Parathyroid adenoma (tissue), 2 donors: ENCODE measurements at regions not wholly inside any gene's neighbourhood (a gene's known extent, or its start where the extent isn't known, plus 50 kb on each side); places are given as distances from the start of the nearest gene placed in this dataset.
"Not testable (repeated sequence)": the region's sequence is repeated elsewhere in the genome, so short reads cannot be mapped to it uniquely, and the experiment has no call there.

ENCODE experiments used
- H2AFZ ChIP-seq: fragments of 300-600 bp; sonication (generic); one replicate; pipeline ENCODE4 v1.7.0; 2017; ENCODE audit warnings: antibody characterized with exemption, mild to moderate bottlenecking
- H3K27ac ChIP-seq: fragments of 300-600 bp; sonication (generic); one replicate; pipeline ENCODE4 v1.7.0; 2017
- H3K27me3 ChIP-seq: fragments of 300-600 bp; sonication (generic); one replicate; pipeline ENCODE4 v1.7.0; 2017; ENCODE audit warnings: low read length; ENCODE audit not compliant: control insufficient read depth, insufficient read depth
- H3K36me3 ChIP-seq: fragments of 300-600 bp; sonication (generic); one replicate; pipeline ENCODE4 v1.7.0; 2017; ENCODE audit warnings: low read length; ENCODE audit not compliant: control insufficient read depth, insufficient read depth
- H3K4me1 ChIP-seq: fragments of 300-600 bp; sonication (generic); one replicate; pipeline ENCODE4 v1.7.0; 2017; ENCODE audit warnings: control low read depth
- H3K4me2 ChIP-seq: fragments of 300-600 bp; sonication (generic); one replicate; pipeline ENCODE4 v1.7.0; 2017; ENCODE audit warnings: low read length
- H3K4me3 ChIP-seq: fragments of 300-600 bp; sonication (generic); one replicate; pipeline ENCODE4 v1.7.0; 2017; ENCODE audit warnings: low read depth, low read length
- H3K79me2 ChIP-seq: fragments of 300-600 bp; sonication (generic); one replicate; pipeline ENCODE4 v1.7.0; 2017; ENCODE audit warnings: control low read depth
- H3K9ac ChIP-seq: fragments of 300-600 bp; sonication (generic); one replicate; pipeline ENCODE4 v1.7.0; 2017; ENCODE audit warnings: mild to moderate bottlenecking
- H3K9me3 ChIP-seq: fragments of 300-600 bp; sonication (generic); one replicate; pipeline ENCODE4 v1.7.0; 2017; ENCODE audit warnings: low read length; ENCODE audit not compliant: control insufficient read depth
- TF ChIP-seq, protein P1 (sequence below): fragments of 300-600 bp; sonication (generic); IDR thresholded peaks from one replicate; pipeline ENCODE4 v1.7.0; 2017; ENCODE audit warnings: antibody characterized with exemption, mild to moderate bottlenecking
- donor health status: primary hyperparathyroidism.

DNA sequence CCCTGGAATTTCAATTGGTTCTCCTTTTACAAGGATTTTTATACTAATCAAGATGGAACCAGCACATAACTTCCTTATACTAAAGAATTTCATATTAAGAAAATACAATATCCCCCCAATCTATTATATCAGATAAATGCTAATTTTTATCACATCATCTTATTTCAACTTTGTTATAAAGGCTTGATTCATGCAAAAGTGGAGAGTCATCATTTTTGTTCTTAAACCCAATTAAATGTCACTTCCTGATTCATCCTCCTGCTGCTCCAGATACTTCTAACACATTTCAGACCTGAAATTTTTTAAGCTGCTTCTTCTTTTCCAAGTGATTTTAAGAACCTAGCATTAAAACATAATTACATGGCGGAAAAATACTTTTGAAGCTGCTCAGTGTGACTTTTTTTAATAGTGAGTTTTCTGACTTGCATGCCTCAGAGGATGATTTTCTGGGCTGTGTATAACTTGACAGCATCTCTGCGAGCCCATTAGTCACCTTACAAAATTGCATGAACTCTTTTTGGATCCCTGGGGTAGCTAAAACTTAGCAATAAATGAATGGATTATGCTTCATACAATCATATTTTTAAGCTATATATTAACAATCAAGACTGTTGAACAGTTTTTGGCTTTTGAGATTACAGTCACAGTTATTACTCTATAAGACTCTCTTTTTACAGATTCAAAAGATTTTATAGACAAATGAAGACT lies 134.1 kb downstream of the ELOVL4 start:
- Histone ChIP-seq H3K27me3 (no peaks in the 10 kb centered on the region), H3K4me2 (no peak overlapping the region), H3K9me3 (no peaks in the 10 kb centered on the region), H2AFZ (peak overlapping the region; percentile 82), H3K9ac (no peak overlapping the region), H3K4me1 (peaks cover 36% of the 10 kb centered on the region), H3K4me3 (no peak overlapping the region), H3K36me3 (no peaks in the 10 kb centered on the region), H3K79me2 (no peaks in the 10 kb centered on the region), H3K27ac (peak overlapping the region; percentile 79)
- TF ChIP-seq, protein P1, sequence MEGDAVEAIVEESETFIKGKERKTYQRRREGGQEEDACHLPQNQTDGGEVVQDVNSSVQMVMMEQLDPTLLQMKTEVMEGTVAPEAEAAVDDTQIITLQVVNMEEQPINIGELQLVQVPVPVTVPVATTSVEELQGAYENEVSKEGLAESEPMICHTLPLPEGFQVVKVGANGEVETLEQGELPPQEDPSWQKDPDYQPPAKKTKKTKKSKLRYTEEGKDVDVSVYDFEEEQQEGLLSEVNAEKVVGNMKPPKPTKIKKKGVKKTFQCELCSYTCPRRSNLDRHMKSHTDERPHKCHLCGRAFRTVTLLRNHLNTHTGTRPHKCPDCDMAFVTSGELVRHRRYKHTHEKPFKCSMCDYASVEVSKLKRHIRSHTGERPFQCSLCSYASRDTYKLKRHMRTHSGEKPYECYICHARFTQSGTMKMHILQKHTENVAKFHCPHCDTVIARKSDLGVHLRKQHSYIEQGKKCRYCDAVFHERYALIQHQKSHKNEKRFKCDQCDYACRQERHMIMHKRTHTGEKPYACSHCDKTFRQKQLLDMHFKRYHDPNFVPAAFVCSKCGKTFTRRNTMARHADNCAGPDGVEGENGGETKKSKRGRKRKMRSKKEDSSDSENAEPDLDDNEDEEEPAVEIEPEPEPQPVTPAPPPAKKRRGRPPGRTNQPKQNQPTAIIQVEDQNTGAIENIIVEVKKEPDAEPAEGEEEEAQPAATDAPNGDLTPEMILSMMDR = no peak

DNA sequence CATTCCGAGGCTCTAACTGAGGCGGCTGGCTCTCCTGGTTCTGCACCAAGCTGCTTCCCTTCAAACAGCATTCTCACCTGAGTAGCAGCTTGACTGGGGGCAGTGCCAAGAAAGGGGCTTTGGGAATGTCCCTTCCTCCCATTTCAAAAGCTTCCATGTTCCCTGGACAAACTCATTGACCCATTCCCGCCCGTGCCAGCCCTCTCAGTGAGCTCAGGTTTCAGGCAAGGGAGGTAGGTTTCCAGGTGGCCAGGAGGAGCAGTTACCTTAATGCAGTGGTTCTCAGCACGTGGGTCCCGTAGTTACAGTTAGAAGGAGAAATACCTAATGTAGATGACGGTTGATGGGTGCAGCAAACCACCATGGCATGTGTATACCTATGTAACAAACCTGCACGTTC lies 135.2 kb downstream of the ELOVL4 start:
- TF ChIP-seq, protein P1 = no peak
- Histone ChIP-seq H3K4me1 (peaks cover 36% of the 10 kb centered on the region), H3K27ac (peak overlapping the region; percentile 79)

DNA sequence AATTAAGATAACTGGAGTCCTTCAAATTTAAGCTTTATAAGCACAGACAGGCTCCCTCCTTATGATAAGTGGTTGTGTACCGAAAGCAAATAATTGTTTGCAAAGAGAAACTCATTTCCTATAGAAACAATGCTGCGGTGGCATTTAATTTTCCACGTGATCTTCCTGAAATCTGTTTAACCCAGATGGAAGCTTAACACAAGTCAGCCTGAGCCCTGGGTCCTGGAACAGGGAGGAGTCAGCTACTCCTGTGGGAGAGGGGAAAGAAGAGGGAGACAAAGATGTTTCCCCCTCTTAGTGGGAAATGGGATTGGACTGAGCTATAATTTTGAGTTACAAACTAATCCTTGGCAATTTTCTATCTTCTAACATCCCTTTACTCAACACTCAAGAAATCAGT lies 136.5 kb downstream of the ELOVL4 start:
- peaks cover 36% of the 10 kb centered on the region for H3K4me1 ChIP-seq
- peak overlapping the region; percentile 79 for H3K27ac ChIP-seq
- H3K36me3 ChIP-seq = no peaks in the 10 kb centered on the region
- peak overlapping the region; percentile 63 for H2AFZ ChIP-seq
- TF ChIP-seq, protein P1 = no peak
- no peak overlapping the region for H3K4me3 ChIP-seq
- H3K9ac ChIP-seq = no peak overlapping the region
- H3K4me2 ChIP-seq = no peak overlapping the region
- no peaks in the 10 kb centered on the region for H3K27me3 ChIP-seq
- no peaks in the 10 kb centered on the region for H3K79me2 ChIP-seq
- no peaks in the 10 kb centered on the region for H3K9me3 ChIP-seq

More for the DNA sequence above, 135.2 kb downstream of the ELOVL4 start:
- H3K79me2 ChIP-seq = no peaks in the 10 kb centered on the region
- no peaks in the 10 kb centered on the region for H3K27me3 ChIP-seq
- H3K9me3 ChIP-seq = no peaks in the 10 kb centered on the region
- H3K4me3 ChIP-seq = no peak overlapping the region
- H2AFZ ChIP-seq = peak overlapping the region; percentile 82
- no peaks in the 10 kb centered on the region for H3K36me3 ChIP-seq
- no peak overlapping the region for H3K9ac ChIP-seq
- no peak overlapping the region for H3K4me2 ChIP-seq

DNA sequence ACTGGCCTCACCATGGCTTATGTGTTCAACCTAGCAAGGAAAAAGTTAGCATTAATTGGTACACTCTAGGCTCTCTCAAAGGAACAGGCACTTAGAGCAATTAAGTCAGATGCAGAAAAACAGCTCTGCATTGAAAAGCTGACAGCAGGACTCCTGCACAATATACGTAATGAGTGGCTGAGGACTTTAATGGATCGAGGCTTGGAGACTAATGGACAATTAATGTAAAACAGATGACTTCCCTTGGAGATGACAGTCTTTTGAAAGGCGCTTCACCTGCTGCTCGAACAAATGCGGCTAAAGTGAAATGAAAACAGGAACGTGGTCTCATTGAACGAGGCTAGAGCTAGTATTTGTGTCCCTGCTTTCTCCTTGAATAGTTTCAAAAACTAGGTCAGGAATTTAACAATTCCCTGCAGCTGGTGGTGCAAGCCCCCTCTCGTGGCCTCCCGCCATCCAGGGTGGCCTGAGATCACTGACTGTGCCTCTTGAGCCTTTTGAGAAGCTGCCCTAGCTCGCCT lies 137.1 kb downstream of the ELOVL4 start:
- no peaks in the 10 kb centered on the region for H3K27me3 ChIP-seq
- TF ChIP-seq, protein P1 = no peak
- no peak overlapping the region for H3K27ac ChIP-seq
- H3K36me3 ChIP-seq = no peaks in the 10 kb centered on the region
- H3K4me2 ChIP-seq = no peak overlapping the region
- H3K4me1 ChIP-seq = peaks cover 36% of the 10 kb centered on the region
- H3K9ac ChIP-seq = no peak overlapping the region
- no peaks in the 10 kb centered on the region for H3K79me2 ChIP-seq
- H3K9me3 ChIP-seq = no peaks in the 10 kb centered on the region
- no peak overlapping the region for H2AFZ ChIP-seq
- no peak overlapping the region for H3K4me3 ChIP-seq

DNA sequence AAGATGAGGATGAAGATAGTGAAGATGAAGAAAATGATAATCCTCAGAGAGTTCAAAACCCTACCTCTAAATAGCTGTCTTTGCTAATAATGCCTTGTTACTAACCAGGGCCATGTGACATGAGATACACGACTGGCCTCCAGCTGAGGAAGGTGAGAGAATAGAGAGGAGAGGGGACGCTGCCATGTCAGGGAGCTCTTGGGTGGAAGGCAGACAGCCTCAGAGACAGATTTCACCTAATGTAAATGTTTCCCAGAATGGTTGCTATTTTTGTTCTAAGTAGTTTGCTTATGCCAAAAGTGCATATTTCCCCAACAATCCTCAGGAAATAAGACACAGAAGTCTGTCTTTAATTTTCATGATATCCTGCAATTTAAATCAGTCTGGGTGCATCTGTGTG lies 138.4 kb downstream of the ELOVL4 start:
- Histone ChIP-seq H3K79me2 (no peaks in the 10 kb centered on the region), H3K4me1 (peaks cover 36% of the 10 kb centered on the region), H3K27me3 (no peaks in the 10 kb centered on the region), H3K9ac (no peak overlapping the region), H3K4me3 (no peak overlapping the region), H3K9me3 (no peaks in the 10 kb centered on the region), H2AFZ (peak overlapping the region; percentile 3), H3K4me2 (no peak overlapping the region), H3K27ac (no peak overlapping the region), H3K36me3 (no peaks in the 10 kb centered on the region)
- TF ChIP-seq, protein P1 = no peak

DNA sequence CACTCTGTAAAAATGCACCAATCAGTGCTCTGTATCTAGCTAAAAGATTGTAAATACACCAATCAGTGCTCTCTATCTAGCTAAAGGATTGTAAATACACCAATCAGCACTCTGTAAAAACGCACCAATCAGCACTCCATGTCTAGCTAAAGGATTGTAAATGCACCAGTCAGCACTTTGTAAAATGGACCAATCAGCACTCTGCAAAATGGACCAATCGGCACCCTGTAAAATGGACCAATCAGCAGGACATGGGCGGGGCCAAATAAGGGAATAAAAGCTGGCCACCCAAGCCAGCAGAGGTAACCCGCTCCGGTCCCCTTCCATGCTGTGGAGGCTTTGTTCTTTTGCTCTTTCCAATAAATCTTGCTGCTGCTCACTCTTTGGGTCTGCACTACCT lies 140.7 kb downstream of the ELOVL4 start:
- not testable (repeated sequence) for H3K27me3 ChIP-seq, H3K9me3 ChIP-seq, H3K4me3 ChIP-seq, H3K79me2 ChIP-seq, H3K36me3 ChIP-seq, H3K27ac ChIP-seq, H3K9ac ChIP-seq, H3K4me2 ChIP-seq, H2AFZ ChIP-seq
- peaks cover 17% of the 10 kb centered on the region for H3K4me1 ChIP-seq
